ENCODE measurements at regions not wholly inside any gene's neighbourhood (a gene's known extent, or its start where the extent isn't known, plus 50 kb on each side); places are given as distances from the start of the nearest gene placed in this dataset.

- Histone ChIP-seq H3K9me3 (ENCODE audit: control insufficient read depth, insufficient read depth, low read length) (peaks cover 8% of the 10 kb centered on the region), H3K9me2 (replicated peaks; ENCODE audit: control insufficient read depth, low read length) (no peaks in the 10 kb centered on the region), H3K4me2 (ENCODE audit: low read length) (no peak overlapping the region), H3K27ac (ENCODE audit: low read depth, low read length) (no peak overlapping the region), H4K20me1 (ENCODE audit: control insufficient read depth, insufficient read depth, low read depth, low read length) (no peaks in the 10 kb centered on the region), H3F3A (ENCODE audit: control insufficient read depth, insufficient read depth) (no peaks in the 10 kb centered on the region), H3K4me3 (ENCODE audit: low read length) (no peak overlapping the region), H3K4me1 (ENCODE audit: control insufficient read depth, low read length) (no peaks in the 10 kb centered on the region), H3K79me2 (ENCODE audit: control insufficient read depth, low read length) (no peaks in the 10 kb centered on the region), H3K36me3 (ENCODE audit: control insufficient read depth, low read length) (no peaks in the 10 kb centered on the region), H3K27me3 (ENCODE audit: control insufficient read depth, low read length) (no peaks in the 10 kb centered on the region)
- TF ChIP-seq EZH2phosphoT487 (IDR thresholded peaks at IDR 0.05; ENCODE audit: borderline replicate concordance, low read length), result no peak
- TF ChIP-seq CTCF (IDR thresholded peaks at IDR 0.05; ENCODE audit: low read depth, low read length, poor library complexity, severe bottlenecking), result no peak
These were observed 760.7 kb downstream of the GALR1 start for GRCh38 chr18:78010363-78010762.

DNA sequence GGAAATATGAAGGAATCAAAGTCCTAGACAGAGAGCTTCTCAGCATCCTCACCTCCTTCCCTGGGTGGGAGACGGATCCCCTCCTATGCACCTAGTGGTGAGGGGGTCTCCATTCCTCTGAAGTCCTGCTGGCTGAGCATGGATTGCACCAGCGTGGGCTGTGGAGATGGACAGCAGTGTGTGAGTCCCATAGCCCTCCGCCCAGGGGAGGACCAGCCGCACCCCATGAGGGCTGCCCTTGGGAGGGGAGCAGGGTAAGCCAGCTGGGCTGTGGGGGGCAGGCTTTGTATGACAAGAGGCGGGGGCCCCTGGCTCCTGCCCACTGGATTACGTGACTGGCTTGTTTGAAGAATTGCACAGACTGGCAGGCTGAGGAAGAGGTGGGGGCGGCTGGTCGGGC, 768.2 kb downstream of the GALR1 start:
- Histone ChIP-seq H3F3A (ENCODE audit: control insufficient read depth, insufficient read depth) (no peaks in the 10 kb centered on the region), H3K36me3 (ENCODE audit: control insufficient read depth, low read length) (no peaks in the 10 kb centered on the region), H3K27me3 (ENCODE audit: control insufficient read depth, low read length) (no peaks in the 10 kb centered on the region), H3K4me2 (ENCODE audit: low read length) (no peak overlapping the region), H3K9me2 (replicated peaks; ENCODE audit: control insufficient read depth, low read length) (no peaks in the 10 kb centered on the region), H3K4me1 (ENCODE audit: control insufficient read depth, low read length) (no peaks in the 10 kb centered on the region), H3K79me2 (ENCODE audit: control insufficient read depth, low read length) (no peaks in the 10 kb centered on the region), H3K9me3 (ENCODE audit: control insufficient read depth, insufficient read depth, low read length) (no peaks in the 10 kb centered on the region), H3K4me3 (ENCODE audit: low read length) (no peak overlapping the region), H3K27ac (ENCODE audit: low read depth, low read length) (no peak overlapping the region), H4K20me1 (ENCODE audit: control insufficient read depth, insufficient read depth, low read depth, low read length) (no peaks in the 10 kb centered on the region)
- TF ChIP-seq CTCF (IDR thresholded peaks at IDR 0.05; ENCODE audit: low read depth, low read length, poor library complexity, severe bottlenecking) (no peak), EZH2phosphoT487 (IDR thresholded peaks at IDR 0.05; ENCODE audit: borderline replicate concordance, low read length) (no peak)

GRCh38 chr18:78021196-78021595, 771.5 kb downstream of the GALR1 start:
- Histone ChIP-seq H3K4me2 (ENCODE audit: low read length) (no peak overlapping the region), H3K9me3 (ENCODE audit: control insufficient read depth, insufficient read depth, low read length) (no peaks in the 10 kb centered on the region), H3K36me3 (ENCODE audit: control insufficient read depth, low read length) (no peaks in the 10 kb centered on the region), H3K4me3 (ENCODE audit: low read length) (no peak overlapping the region), H3K4me1 (ENCODE audit: control insufficient read depth, low read length) (no peaks in the 10 kb centered on the region), H4K20me1 (ENCODE audit: control insufficient read depth, insufficient read depth, low read depth, low read length) (no peaks in the 10 kb centered on the region), H3K27me3 (ENCODE audit: control insufficient read depth, low read length) (no peaks in the 10 kb centered on the region), H3K27ac (ENCODE audit: low read depth, low read length) (no peak overlapping the region), H3K9me2 (replicated peaks; ENCODE audit: control insufficient read depth, low read length) (no peaks in the 10 kb centered on the region), H3F3A (ENCODE audit: control insufficient read depth, insufficient read depth) (no peaks in the 10 kb centered on the region), H3K79me2 (ENCODE audit: control insufficient read depth, low read length) (no peaks in the 10 kb centered on the region)
- TF ChIP-seq CTCF (IDR thresholded peaks at IDR 0.05; ENCODE audit: low read depth, low read length, poor library complexity, severe bottlenecking), result no peak
- TF ChIP-seq EZH2phosphoT487 (IDR thresholded peaks at IDR 0.05; ENCODE audit: borderline replicate concordance, low read length), result no peak

DNA sequence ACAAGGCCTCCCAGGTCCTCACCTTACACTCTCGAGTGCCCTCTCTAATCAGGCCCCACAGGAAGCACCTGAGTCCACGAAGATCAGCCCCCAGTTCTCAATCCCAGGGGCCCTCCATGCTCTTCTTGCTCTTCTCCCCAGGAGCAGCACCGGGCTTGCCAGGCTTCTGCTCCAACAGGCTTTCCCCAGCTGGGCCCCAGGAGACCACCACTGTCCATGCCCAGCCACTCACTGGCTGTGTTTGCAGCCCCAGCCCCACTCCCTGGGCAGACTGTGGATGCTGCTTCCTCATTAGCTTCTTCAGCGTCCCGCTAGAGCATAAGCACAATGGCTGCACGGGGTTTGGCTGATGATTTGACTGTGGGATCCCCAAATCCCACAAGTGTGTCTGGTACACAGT, 781.9 kb downstream of the GALR1 start:
- no peak overlapping the region for H3K4me2 ChIP-seq (ENCODE audit: low read length)
- no peak overlapping the region for H3K4me3 ChIP-seq (ENCODE audit: low read length)
- H3F3A ChIP-seq (ENCODE audit: control insufficient read depth, insufficient read depth), result no peaks in the 10 kb centered on the region
- H3K79me2 ChIP-seq (ENCODE audit: control insufficient read depth, low read length), result no peaks in the 10 kb centered on the region
- no peaks in the 10 kb centered on the region for H3K27me3 ChIP-seq (ENCODE audit: control insufficient read depth, low read length)
- H3K9me3 ChIP-seq (ENCODE audit: control insufficient read depth, insufficient read depth, low read length), result no peaks in the 10 kb centered on the region
- no peaks in the 10 kb centered on the region for H3K36me3 ChIP-seq (ENCODE audit: control insufficient read depth, low read length)
- H3K4me1 ChIP-seq (ENCODE audit: control insufficient read depth, low read length), result no peaks in the 10 kb centered on the region
- H4K20me1 ChIP-seq (ENCODE audit: control insufficient read depth, insufficient read depth, low read depth, low read length), result no peaks in the 10 kb centered on the region
- H3K27ac ChIP-seq (ENCODE audit: low read depth, low read length), result no peak overlapping the region
- TF ChIP-seq CTCF (IDR thresholded peaks at IDR 0.05; ENCODE audit: low read depth, low read length, poor library complexity, severe bottlenecking), result no peak
- no peak for TF ChIP-seq EZH2phosphoT487 (IDR thresholded peaks at IDR 0.05; ENCODE audit: borderline replicate concordance, low read length)
- H3K9me2 ChIP-seq (replicated peaks; ENCODE audit: control insufficient read depth, low read length), result no peaks in the 10 kb centered on the region
